IMR-90 (cell line): ENCODE measurements at regions not wholly inside any gene's neighbourhood (a gene's known extent, or its start where the extent isn't known, plus 50 kb on each side); places are given as distances from the start of the nearest gene placed in this dataset.
A peak's percentile ranks its signal among the peaks of the same experiment; 100 is the strongest.

Source experiments
- ATAC-seq: fragments of 200-7000 bp; cut with Tn5 transposase; 2 replicates; pipeline ENCODE4 v1.9.1; 2020; ENCODE audit warnings: low read depth, mild to moderate bottlenecking, moderate library complexity
- BruUV-seq: library from RNA; stranded (reverse); fragments of 400-500 nt; replicated peaks from 2 replicates; lab custom pipeline; 2021; lab: Mats Ljungman, UMichigan
- CTCF ChIA-PET: fragments of 300-600 bp; formaldehyde crosslinking; extraction: SDS; loops from one replicate; lab custom pipeline; 2021; ENCODE audit warnings: antibody characterized with exemption; lab: Yijun Ruan, JAX
- POLR2A ChIA-PET: fragments of 300-600 bp; sonication (Branson Sonifier 250); formaldehyde crosslinking; loops from one replicate; lab custom pipeline; 2022; ENCODE audit warnings: antibody characterized with exemption; ENCODE audit not compliant: unreplicated experiment; lab: Charles Lee
- DNase-seq: peaks from one replicate; pipeline ENCODE4 v3.0.0; 2013
- H2AFZ ChIP-seq: replicated peaks from 2 replicates; pipeline ENCODE3; 2013; ENCODE audit warnings: low read length, mild to moderate bottlenecking; ENCODE audit not compliant: poor library complexity
- H2AK5ac ChIP-seq: 2 replicates; pipeline ENCODE4 v1.6.1; 2013; ENCODE audit warnings: low read depth, low read length, inconsistent platforms
- H2AK9ac ChIP-seq: replicated peaks from 2 replicates; pipeline ENCODE3; 2013; ENCODE audit warnings: mild to moderate bottlenecking, low read depth, low read length, moderate library complexity; ENCODE audit not compliant: poor library complexity
- H2BK120ac ChIP-seq: 2 replicates; pipeline ENCODE4 v1.6.1; 2013; ENCODE audit warnings: low read depth, low read length, inconsistent platforms
- H2BK15ac ChIP-seq: 3 replicates; pipeline ENCODE4 v1.6.1; 2013; ENCODE audit warnings: low read depth, low read length, inconsistent platforms
- H2BK20ac ChIP-seq: 2 replicates; pipeline ENCODE4 v1.6.1; 2013; ENCODE audit warnings: low read depth, mild to moderate bottlenecking, inconsistent platforms, low read length, moderate library complexity
- H2BK5ac ChIP-seq: 2 replicates; pipeline ENCODE4 v1.6.1; 2013; ENCODE audit warnings: mild to moderate bottlenecking, low read depth, low read length, inconsistent platforms; ENCODE audit not compliant: poor library complexity, severe bottlenecking
- H3K14ac ChIP-seq: replicated peaks from 2 replicates; pipeline ENCODE4 v1.6.1; 2013; ENCODE audit warnings: low read depth, low read length, inconsistent platforms
- H3K18ac ChIP-seq: 2 replicates; pipeline ENCODE4 v1.6.1; 2013; ENCODE audit warnings: low read depth, low read length, control low read depth
- H3K23ac ChIP-seq: 2 replicates; pipeline ENCODE4 v1.6.1; 2013; ENCODE audit warnings: low read depth, low read length, inconsistent platforms
- H3K27ac ChIP-seq: 2 replicates; pipeline ENCODE4 v1.5.1; 2013; ENCODE audit warnings: mild to moderate bottlenecking, control low read depth, low read length; ENCODE audit not compliant: insufficient read depth
- H3K27me3 ChIP-seq: 2 replicates; pipeline ENCODE4 v1.6.1; 2013; ENCODE audit warnings: low read length; ENCODE audit not compliant: control insufficient read depth, insufficient read depth
- H3K36me3 ChIP-seq: 2 replicates; pipeline ENCODE4 v1.6.1; 2013; ENCODE audit warnings: low read length, mixed read lengths; ENCODE audit not compliant: control insufficient read depth, insufficient read depth
- H3K4ac ChIP-seq: 2 replicates; pipeline ENCODE4 v1.6.1; 2013; ENCODE audit warnings: low read depth, low read length, inconsistent platforms
- H3K4me1 ChIP-seq: 2 replicates; pipeline ENCODE4 v1.6.1; 2013; ENCODE audit warnings: low read length, mixed read lengths; ENCODE audit not compliant: control insufficient read depth, insufficient read depth
- H3K4me2 ChIP-seq: 2 replicates; pipeline ENCODE4 v1.6.1; 2013; ENCODE audit warnings: low read depth, mild to moderate bottlenecking, control low read depth, low read length, moderate library complexity
- H3K4me3 ChIP-seq: 2 replicates; pipeline ENCODE4 v1.5.1; 2013; ENCODE audit warnings: low read depth, mild to moderate bottlenecking, control low read depth, low read length, moderate library complexity; ENCODE audit not compliant: insufficient read depth
- H3K56ac ChIP-seq: 2 replicates; pipeline ENCODE4 v1.6.1; 2013; ENCODE audit warnings: low read length, inconsistent platforms; ENCODE audit not compliant: insufficient read depth; ENCODE audit errors: extremely low read depth
- H3K79me1 ChIP-seq, 2 experiments: 2 replicates each; pipeline ENCODE4 v1.6.1; 2013; ENCODE audit warnings: low read length in 2 of 2, inconsistent platforms in 1 of 2, low read depth in 1 of 2
- H3K9ac ChIP-seq: 2 replicates; pipeline ENCODE4 v1.6.1; 2013; ENCODE audit warnings: low read depth, low read length, control low read depth
- H3K9me1 ChIP-seq: 2 replicates; pipeline ENCODE4 v1.6.1; 2013; ENCODE audit warnings: low read length, inconsistent platforms; ENCODE audit not compliant: insufficient read depth
- H3K9me3 ChIP-seq: 2 replicates; pipeline ENCODE4 v1.6.1; 2013; ENCODE audit warnings: low read length; ENCODE audit not compliant: control insufficient read depth, insufficient read depth
- H4K20me1 ChIP-seq: 2 replicates; pipeline ENCODE4 v1.6.1; 2013; ENCODE audit warnings: low read length, inconsistent platforms; ENCODE audit not compliant: insufficient read depth
- H4K5ac ChIP-seq: 2 replicates; pipeline ENCODE4 v1.6.1; 2013; ENCODE audit warnings: mild to moderate bottlenecking, low read depth, low read length, control low read depth
- H4K8ac ChIP-seq, 2 experiments: 2 replicates each; pipeline ENCODE4 v1.6.1; 2013; ENCODE audit warnings: low read depth in 2 of 2, low read length in 2 of 2, control low read depth in 1 of 2, inconsistent platforms in 1 of 2
- H4K91ac ChIP-seq: 2 replicates; pipeline ENCODE4 v1.6.1; 2013; ENCODE audit warnings: low read depth, low read length, inconsistent platforms; ENCODE audit not compliant: insufficient read depth
- ELK1 ChIP-seq: fragments of 150-350 bp; IDR thresholded peaks from 2 replicates; pipeline ENCODE4 v1.6.1; 2016; ENCODE audit warnings: low read depth, mild to moderate bottlenecking, low read length, moderate library complexity, borderline replicate concordance
- FOS ChIP-seq: fragments of 150-350 bp; IDR thresholded peaks from 2 replicates; pipeline ENCODE4 v1.6.1; 2016; ENCODE audit warnings: low read depth, low read length
- MAFK ChIP-seq: IDR thresholded peaks from 2 replicates; pipeline ENCODE4 v1.6.1; 2012; ENCODE audit warnings: low read depth, low read length, improper control_type of control experiment
- MXI1 ChIP-seq: IDR thresholded peaks from 2 replicates; pipeline ENCODE4 v1.6.1; 2012; ENCODE audit warnings: low read depth, mild to moderate bottlenecking, low read length, moderate library complexity, borderline replicate concordance
- POLR2A ChIP-seq: IDR thresholded peaks from 2 replicates; pipeline ENCODE4 v1.6.1; 2012; ENCODE audit warnings: mild to moderate bottlenecking, low read depth, low read length
- RAD21 ChIP-seq: IDR thresholded peaks from 2 replicates; pipeline ENCODE4 v1.6.1; 2012; ENCODE audit warnings: low read length, improper control_type of control experiment
- RFX5 ChIP-seq: IDR thresholded peaks from 2 replicates; pipeline ENCODE4 v1.8.0; 2012; ENCODE audit warnings: low read depth, mild to moderate bottlenecking, low read length, moderate library complexity
- SMC3 ChIP-seq: fragments of 150-350 bp; IDR thresholded peaks from 2 replicates; pipeline ENCODE4 v1.6.1; 2016; ENCODE audit warnings: low read depth, mild to moderate bottlenecking, antibody characterized with exemption, low read length, moderate library complexity
- USF2 ChIP-seq: fragments of 150-350 bp; IDR thresholded peaks from 2 replicates; pipeline ENCODE4 v1.6.1; 2017; ENCODE audit warnings: mild to moderate bottlenecking, antibody characterized with exemption, low read length, low read depth
- WGBS, 2 experiments: methylation state at CpG; one replicate each; pipeline versions ENCODE4 v1.1.5 to v1.1.7; 2013; ENCODE audit warnings: missing lambda C conversion rate in 2 of 2; ENCODE audit not compliant: insufficient read length in 1 of 2; ENCODE audit errors: extremely low coverage in 2 of 2; 5-methylcytosine and 5-hydroxymethylcytosine counted together
- dilution Hi-C: fragments of 300-500 bp; cut with HindIII; formaldehyde crosslinking; loops from one replicate; pipeline ENCODE4 v1.14.3; 2018; ENCODE audit warnings: low sequenced_read_pairs; ENCODE audit not compliant: unreplicated experiment
- in situ Hi-C: fragments of 300-500 bp; cut with MboI; formaldehyde crosslinking; loops from 3 replicates; pipeline ENCODE4 v1.14.3; 2019; ENCODE audit warnings: low sequenced_read_pairs, inconsistent platforms, mixed read lengths
- intact Hi-C: fragments of 100-400 bp; cut with micrococcal nuclease; formaldehyde crosslinking; loops from 2 replicates; pipeline ENCODE4 v1.10.0; 2022

- in situ Hi-C loops (loop anchor here (25.0 kb wide), 1 partner anchor 625 kb away; the partner anchor contains the start of gene ARFGEF2), intact Hi-C loops (no loop called here), dilution Hi-C loops (no loop called here)
- WGBS, 2 experiments: no CpG with 5 or more reads among the region's 6 CpGs
- ChIA-PET POLR2A (no interaction called here), CTCF (no interaction called here)
- Histone ChIP-seq H4K91ac (no peak overlapping the region), H3K27ac (no peak overlapping the region), H3K9me1 (no peaks in the 10 kb centered on the region), H4K5ac (no peak overlapping the region), H2BK5ac (no peak overlapping the region), H4K20me1 (no peaks in the 10 kb centered on the region), H3K27me3 (peaks cover 4% of the 10 kb centered on the region; the same call in 1 of the 2 replicates), H2AFZ (peak overlapping the region; percentile 59), H3K4me3 (no peak overlapping the region), H2AK5ac (no peak overlapping the region), H2BK120ac (no peak overlapping the region), H3K36me3 (no peaks in the 10 kb centered on the region), H2BK20ac (no peak overlapping the region), H2BK15ac (no peak overlapping the region), H3K9me3 (no peaks in the 10 kb centered on the region), H4K8ac (no peak overlapping the region), H3K79me1 (no peaks in the 10 kb centered on the region), H3K56ac (no peak overlapping the region), H3K4ac (no peak overlapping the region), H3K4me2 (no peak overlapping the region), H2AK9ac (no peak overlapping the region), H3K23ac (no peak overlapping the region), H3K14ac (no peak overlapping the region), H3K18ac (no peak overlapping the region), H3K9ac (no peak overlapping the region), H3K4me1 (peaks cover 4% of the 10 kb centered on the region)
- DNase-seq: no peak
- no peak for ATAC-seq
- no TSS peak for BruUV-seq
- TF ChIP-seq MAFK (no peak), SMC3 (no peak), RFX5 (no peak), FOS (no peak), POLR2A (no peak), RAD21 (no peak), USF2 (no peak), MXI1 (no peak), ELK1 (no peak)
Measured at GRCh38 chr20:48287552-48288170, 502.4 kb upstream of the SULF2 start.
